HG02870 (cell line): ENCODE measurements at regions not wholly inside any gene's neighbourhood (a gene's known extent, or its start where the extent isn't known, plus 50 kb on each side); places are given as distances from the start of the nearest gene placed in this dataset.
"Not testable (repeated sequence)": the region's sequence is repeated elsewhere in the genome, so short reads cannot be mapped to it uniquely, and the experiment has no call there.

Experiments used
- ATAC-seq: cut with Tn5 transposase; IDR thresholded peaks from one replicate; pipeline ENCODE4 v1.9.1; 2021; ENCODE audit warnings: mild to moderate bottlenecking, moderate library complexity; ENCODE audit not compliant: unreplicated experiment

DNA sequence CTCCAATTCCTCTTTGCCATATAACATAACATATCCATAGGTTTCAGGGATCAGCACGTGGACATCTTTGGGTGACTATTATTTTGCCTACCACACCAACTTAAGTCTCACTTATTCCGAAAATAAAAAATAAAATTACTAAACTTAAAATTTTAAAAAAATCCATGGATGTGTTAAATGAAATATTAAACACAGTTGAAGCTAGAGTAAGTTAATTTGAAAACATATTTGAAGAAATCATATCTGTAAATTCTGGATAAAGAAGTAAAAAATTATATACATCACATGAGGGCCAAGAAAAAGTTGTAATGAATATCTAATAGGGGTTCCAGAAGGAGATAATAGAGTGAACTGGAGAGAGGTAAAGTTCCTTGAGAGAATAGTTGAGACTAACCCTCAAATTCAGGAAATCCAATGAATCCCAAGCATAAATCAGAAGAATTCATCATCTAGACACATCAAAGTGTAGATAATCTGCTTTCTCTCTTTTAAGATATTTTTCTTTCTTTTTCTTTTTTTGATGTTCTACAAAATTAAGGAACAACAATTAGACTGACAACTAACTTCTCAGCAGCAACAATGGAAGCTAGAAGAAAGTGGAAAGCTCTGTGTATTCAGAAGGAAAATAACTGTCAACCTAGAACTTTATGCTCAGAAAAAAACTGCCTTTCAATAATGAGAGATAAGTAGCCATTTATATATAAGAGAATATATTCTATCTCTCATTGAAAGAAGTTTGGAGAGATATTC lies 147.4 kb downstream of the ABHD5 start:
- no peak for ATAC-seq

DNA sequence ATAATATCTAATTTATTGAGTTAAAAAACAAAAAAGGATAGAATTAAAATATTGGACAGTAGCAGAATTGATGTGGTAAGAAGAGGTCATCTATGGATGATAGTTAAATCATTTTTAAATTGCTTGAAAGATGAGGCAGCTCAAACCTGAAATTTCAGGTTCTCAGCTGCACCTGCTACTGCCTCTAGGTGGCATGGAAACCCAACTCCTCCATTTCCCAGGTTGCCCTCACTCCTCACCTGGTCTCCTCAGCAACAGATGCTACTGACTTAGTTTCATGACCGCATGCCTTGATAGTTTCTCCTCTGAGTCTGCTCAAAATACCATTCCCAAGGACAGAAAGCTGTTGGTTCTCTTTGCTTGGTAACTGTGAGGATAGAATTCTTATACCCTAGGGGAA lies 148.1 kb downstream of the ABHD5 start:
- ATAC-seq, result no peak

DNA sequence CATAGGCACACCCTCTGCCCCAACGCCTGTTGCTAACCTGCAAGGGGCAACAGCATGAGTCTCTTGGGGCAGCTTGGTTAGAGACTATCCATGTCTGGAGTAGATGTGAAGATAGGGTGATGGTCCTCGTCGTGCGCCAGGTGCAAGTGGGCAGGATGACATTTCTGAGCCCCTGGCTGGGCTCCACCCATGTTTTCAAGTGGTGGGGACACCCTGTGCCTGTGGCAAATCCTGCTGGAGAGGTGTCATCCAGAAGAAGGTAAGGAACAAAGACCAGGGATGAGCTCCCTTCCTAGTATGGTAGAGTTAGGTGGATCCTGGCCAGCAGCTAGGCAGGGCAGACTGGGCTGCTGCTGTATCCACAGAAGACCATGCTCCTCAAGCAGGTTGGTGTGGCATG lies 152.6 kb downstream of the ABHD5 start:
- ATAC-seq, result no peak

DNA sequence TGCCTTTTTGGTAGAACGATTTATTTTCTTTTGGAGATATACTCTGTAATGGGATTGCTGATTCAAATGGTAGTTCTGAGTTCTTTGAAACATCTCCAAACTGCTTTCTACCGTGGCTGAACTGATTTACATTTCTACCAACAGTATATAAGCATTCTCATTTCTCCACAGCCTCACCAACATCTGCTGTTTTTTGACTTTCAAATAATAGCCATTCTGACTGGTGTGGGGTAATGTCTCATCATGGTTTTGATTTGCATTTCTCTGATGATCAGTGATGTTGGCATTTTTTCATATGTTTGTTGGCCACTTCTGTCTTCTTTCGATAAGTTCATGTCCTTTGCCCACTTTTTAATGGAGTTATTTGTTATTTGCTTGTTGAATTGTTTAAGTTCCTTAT lies 154.0 kb downstream of the ABHD5 start:
- no peak for ATAC-seq

DNA sequence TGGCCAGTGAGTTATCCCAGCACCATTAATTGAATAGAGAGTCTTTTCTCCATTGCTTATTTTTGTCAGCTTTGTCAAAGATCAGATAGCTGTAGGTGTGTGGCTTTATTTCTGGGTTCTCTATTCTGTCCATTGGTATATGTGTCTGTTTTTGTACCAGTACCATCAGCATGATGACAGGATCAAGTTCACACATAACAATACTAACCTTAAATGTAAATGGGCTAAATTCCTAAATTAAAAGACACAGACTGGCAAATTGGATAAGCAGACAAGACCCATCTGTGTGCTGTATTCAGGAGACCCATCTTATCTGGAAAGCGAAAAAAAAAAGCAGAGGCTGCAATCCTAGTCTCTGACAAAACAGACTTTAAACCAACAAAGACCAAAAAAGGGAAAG lies 154.8 kb downstream of the ABHD5 start:
- not testable (repeated sequence) for ATAC-seq

DNA sequence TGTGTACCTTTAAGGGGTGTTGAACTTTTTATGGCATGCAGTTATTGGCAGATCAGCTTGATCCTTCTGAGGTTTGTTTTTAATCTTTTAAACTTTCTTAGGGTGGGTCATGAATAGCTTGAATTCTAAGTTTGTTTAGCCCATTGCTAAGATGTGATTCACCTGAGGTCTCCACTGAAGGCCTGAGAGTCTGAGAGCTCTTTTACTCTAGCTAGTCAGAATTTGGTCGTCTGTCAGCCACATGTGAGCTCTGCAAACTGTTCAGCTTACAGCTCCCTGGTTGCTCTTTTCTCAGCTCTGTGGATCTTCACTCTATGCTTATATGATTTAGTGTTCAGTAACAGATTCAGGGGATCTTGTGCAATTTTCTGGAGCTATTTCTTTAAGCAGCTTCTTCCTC lies 161.3 kb downstream of the ABHD5 start:
- no peak for ATAC-seq

DNA sequence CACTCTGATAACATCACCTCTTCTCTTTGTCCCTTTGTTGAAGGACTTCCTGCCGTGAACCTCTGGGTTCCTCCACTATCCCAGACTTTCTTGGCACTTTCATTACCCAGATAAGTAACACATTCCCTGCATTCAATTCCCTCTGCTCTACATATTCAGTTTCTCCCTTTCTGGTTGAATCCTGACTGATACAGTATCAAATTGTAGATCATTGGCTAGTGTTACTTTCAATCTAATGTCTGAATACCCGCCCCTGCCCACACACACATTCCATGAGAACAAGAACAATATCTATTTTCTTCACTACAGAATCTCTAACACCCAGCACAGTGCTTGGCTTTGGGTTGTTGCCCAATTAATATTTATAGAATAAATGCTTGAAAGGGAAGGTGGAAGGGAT lies 163.5 kb downstream of the ABHD5 start:
- ATAC-seq, result no peak

DNA sequence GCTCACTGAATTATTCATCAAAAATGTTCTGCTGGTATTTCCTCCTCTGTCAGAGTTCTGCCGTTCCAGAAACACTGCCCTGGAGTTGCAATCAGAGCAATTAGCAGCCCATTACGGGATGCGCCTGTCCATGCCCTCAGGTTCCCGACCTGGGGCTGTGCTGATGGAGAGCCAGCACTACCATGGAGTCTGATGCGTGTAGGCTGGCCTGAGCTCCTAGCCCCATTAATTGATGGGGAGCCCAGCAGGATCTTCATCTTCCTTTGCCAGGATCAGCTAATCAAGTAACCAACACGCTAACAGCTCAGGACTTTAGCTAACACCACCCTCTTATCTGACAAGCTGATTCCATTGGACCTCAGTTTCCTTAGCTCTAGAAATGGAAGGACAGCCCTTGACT lies 164.2 kb downstream of the ABHD5 start:
- ATAC-seq, result no peak

DNA sequence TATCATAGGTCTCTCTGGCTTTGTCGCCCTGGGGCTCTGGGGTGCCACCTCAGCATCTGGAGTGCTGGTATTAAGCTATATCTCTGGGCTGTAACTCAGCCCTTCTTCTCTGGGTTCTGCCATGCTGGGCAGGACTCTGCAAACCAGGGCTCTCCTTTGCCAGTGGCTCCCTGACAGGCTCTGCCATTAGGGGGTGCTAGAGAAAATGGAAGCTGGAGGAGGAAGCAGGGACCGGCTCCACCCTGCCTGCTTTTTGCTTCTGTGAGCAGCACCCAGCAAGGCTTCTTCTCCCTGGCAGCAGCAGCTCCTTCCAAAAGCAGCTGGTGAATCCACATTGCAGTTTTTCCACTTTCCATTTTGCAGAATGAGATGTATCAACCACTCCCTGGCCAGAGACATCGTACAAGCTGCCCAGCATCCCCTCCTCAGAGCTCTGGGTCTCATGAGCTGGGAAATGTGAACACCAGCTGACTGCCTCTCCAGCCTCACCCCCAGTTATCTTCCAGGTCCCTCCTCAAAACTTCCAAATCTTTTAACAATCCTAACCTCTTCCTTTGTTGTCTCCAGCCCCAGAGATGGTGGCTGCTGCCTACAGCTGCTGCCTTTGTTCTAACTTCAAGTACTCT lies 165.0 kb downstream of the ABHD5 start:
- no peak for ATAC-seq

DNA sequence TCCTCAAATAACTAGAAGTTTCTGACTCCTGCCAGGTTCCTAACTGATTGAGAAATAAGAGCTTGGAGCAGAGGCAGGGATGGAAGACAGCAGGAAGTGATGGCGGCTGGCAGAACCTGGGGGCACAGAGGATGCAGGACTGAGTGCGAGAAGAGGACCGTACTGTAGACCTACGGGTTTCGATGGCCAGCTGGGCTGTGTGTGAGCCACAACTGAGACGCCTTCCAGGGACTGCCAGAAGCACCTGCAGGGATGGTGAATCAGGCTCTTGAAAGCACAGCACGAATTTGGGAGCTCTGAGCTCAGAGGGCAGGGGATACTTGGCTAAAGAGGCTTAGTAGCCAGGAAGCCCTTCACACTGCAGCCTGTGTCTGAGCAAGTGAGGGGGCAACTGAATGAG lies 165.6 kb downstream of the ABHD5 start:
- ATAC-seq, result no peak

DNA sequence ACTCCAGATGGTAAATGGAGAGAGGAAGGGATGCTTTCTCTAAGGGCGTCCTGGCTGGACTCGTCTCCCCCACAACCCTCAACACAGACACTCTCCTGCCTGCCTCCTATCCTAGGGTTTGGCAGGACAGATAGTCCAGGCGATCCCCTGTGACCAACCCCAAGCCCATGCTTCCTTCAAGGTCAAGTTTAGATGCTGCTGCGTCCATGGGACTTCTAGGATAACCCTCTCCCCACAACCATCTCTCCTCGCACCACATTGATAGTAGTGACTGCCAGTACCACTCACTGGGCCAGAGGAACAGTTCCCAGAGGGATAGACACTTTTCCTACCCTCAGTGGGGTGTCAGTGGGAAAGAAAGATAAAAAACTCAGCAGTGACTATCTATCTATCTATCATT lies 166.0 kb downstream of the ABHD5 start:
- ATAC-seq, result no peak

DNA sequence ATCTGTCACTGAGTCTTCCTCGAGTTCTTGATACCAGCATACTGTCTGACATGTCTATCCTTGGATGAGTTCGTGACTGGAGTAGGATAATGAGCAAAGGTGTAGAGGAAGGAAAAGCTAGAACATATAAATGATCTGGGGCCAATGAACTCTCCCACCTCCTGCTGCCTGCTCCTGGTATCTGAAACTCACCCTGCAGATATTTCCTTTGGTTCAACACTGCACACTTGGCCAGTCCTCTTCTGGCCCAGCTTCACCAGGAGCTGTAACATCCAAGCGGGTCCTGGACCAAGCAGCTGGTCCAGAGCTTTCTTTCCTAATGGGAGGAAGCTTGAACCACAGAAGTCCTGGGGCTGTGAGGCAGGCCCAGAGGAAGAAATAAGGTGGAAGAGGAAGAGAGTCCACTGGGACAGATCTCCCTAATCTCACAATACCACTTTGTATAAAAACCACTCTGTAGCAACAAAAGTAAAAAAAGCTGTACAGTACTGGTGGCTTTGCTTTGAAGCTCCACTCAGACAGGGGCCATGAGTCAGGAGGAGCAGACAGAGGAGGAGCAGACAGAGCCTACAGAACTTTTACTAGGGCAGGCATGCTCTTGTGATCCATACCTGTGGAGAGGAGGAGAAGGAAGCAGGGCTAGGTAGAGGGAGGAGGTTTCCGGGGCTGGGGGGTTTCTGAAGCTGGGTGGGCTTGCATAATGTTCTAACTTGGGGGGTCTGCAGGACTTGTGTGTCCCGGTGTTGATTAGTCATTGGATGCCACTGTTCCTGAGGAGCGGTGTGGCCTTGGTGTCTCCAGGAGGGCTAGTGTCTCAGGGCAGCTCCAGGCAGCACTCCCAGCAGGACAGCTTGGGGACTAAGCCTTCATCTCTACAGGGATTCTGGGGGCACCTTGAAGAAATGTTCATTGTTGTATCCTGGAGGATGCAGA lies 166.9 kb downstream of the ABHD5 start:
- no peak for ATAC-seq

DNA sequence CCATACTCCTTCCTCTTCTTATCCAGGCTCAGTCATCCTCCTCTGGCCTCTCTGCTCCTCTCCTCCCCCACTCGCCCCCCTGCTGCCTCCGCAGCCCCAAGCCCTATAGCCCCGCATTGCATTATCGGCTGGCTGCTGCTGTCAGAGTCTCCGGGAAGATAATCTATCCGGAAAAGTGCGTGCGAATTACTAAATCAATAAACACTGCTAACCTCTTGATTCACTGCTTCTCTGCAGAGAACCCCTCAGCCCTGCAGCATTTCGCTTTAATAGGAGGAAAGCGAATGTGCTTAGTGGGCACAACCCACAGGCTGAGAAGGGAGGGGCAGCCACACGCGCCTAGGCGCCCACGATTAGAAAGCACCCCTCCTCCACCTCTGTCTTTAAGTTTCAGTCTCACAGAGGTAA lies 167.6 kb downstream of the ABHD5 start:
- ATAC-seq, result no peak

DNA sequence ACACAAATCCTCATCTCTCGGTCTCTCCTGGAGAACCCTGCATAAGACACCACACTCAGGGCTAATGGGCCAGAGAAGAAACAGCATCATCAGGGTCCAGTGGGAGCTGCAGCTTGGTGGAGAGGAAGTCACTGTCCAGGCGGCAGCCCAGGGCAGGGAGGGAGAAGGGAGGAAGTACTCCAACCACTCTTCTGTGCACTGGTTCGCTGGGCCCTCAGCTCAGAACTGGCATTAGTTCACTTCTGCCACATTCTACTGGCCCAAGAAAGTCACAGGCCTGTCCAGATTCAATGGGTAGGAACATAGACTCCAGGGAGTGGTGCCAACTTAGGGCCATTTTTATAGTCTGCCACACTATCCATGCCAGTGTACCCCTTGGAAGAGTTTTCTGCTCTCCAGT lies 169.0 kb downstream of the ABHD5 start:
- ATAC-seq, result no peak

DNA sequence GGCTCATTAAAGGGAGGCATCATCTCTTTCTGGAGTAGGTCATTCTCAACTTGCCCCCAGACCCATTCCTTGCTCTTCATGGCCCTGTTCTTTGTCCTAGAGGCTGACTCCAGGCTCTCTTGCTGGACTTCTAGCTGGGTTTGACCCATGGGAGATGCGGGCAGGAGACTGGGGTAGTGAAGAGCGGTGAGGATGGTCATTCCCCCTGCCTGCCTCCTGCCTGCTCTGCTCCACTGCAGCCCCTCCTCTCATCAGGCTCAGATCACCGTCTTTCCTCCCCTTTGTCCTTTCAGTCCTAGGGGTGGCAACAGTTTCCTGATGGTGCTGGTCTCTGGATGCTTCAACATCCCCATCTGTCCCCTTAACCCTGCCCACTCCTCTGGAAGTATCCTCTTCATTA lies 170.9 kb downstream of the ABHD5 start:
- no peak for ATAC-seq

DNA sequence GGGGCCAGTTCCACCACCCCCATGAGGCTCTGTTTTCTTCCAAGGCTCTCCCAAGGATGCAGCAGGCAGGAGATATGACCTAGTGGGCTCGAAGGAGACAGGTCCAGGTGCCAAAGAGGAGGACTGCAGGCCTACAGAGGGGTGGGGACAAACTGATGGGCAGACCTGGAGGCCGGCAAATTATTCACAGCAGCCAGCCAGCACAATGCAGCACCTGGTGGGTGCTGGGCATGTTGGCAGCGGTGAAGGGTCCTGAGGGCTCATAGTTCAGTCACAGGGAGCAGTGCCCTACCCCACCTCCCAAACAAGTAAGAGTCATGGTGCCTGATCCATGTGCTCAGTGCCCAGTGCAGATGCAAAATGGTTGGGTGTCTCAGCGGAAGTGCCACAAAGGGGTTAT lies 171.7 kb downstream of the ABHD5 start:
- ATAC-seq, result no peak

DNA sequence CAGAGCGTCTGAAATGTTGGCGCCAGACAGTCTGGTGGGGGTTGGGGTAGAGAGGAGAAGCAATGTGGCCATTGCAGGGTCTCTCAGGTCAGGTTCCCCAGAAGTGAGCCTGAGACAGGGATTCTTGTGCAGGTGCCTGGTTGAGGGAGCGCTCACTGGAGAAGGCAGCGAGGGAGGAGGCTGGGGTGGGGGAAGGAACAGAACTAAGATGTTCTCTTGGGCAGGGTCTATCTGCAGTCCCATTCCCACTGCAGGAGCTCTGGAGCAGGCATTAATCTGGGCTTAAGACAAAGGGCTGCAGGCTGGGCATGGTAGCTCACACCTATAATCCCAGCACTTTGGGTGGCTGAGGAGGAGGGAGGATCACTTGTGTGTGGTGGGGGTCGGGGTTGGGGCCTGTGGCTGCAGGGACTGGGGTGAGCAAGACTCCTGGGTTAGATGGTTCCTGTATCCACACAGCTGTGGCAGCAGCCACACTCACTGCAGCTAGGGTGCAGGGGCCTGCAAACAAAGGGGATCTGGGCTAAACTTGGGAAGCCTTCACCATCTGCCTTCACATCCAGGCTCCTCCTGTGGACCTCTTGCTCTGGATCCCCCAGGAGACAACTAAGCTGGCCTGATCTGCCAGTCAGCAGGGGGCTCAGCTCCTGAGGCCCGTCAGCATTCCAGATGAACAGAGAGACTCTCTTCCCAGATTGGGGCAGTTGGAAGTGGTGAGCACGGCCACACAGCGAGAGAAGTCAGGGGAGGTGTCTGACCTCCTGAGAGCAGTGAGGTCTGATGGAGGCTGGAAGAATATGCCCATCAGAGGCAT lies 172.5 kb downstream of the ABHD5 start:
- no peak for ATAC-seq

DNA sequence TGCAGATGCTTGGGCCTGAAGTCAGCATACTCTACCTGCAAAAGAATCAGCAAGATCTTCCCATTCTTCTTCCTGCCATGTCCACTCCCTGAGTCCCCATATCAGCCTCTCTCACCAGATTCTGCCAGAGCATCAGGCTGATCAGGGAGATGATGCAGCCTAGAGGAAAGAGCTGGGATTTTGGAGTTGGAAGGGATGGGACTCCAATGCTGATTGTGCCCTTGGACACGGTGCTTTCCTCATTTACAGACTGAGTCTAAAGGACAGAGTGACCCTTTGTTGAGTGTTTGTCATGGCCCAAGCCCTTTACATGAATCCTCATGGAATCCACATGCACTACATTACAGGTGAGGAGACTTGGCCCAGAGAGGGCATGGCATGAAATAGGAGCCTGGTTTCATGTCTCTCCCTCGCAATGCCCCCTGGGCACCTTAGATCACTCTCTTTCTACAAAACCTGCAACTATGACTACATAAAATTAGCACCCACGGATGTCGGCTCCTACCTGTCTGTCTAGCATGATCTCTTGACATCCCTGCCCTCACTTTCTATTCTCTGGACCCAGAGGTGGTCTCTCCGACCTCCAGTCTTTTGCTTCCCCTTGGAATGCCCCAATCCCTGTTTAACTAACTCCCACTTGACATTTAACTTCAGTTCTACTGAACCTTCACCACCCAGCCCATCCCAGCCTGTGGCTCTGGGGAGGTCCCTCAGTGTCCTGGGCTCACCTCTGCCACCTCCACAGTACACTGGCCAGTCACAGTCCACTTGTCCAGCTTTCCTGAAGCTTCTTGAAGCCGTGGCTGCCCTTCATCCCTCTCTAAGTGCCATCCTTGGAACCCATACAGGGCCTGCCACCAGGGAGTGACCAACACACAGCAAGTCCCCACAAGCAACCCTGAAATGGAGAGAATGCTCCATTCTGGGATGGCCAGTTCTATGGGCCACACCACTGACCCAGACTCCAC lies 173.5 kb downstream of the ABHD5 start:
- no peak for ATAC-seq

DNA sequence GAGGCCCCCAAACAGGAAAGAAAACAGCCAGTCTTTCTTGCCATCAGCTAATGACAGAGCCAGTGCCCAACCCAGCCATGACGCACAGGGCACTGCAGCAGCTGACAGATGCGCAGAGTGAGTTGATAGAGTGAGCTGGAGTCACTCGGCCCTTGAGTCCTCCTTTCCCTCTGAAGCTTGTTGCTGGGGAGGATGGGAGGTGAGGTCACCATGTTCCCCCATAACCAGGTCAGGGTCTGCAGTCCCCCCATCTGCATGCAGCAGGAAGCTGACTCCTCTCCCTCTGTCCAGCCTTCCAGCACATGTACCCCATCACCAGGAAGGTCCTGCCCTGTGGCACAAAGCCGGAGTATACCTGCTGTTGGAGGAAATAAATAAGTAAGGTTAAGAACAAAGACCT lies 174.6 kb downstream of the ABHD5 start:
- ATAC-seq, result no peak
